ENCODE measurements at regions not wholly inside any gene's neighbourhood (a gene's known extent, or its start where the extent isn't known, plus 50 kb on each side); places are given as distances from the start of the nearest gene placed in this dataset.

DNA sequence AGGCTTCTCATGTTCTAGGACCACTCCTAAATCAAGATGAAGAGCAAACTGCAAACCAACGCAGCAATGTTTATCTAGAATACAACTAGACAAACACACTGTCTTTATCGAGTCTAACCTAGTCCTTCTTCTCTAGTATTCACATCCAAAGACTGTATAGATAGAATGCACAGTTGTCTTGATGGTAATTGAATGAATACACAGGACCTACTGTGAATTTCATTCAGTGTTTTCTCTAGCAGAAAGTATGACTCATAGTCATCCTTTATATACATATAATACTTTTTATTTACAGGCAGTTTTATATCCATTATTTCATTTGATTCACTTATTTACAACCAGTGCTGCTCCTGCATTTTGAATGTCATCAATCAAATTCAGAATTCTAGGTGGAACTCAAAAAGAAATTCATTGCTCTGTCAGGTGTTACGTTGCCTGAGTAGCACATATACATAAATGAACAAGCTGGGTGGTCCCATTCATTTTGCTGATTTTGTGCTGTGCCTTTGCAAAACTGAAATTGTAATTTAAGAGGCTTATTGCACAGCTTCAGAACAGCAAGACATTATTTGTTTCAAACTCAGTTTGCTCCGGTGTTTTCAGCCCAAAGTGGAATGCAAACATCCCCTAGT lies 374.8 kb downstream of the EPHA4 start:
- no peaks in the 10 kb centered on the region for H3K27me3 Mint-ChIP-seq (ENCODE audit: low read depth)
- CTCF ChIA-PET = no interaction called here
- H3K4me1 Mint-ChIP-seq = peaks cover 59% of the 10 kb centered on the region
- no peaks in the 10 kb centered on the region for H3K36me3 Mint-ChIP-seq
- no peak for DNase-seq (ENCODE audit: low spot score)
- no peak overlapping the region for H3K27ac Mint-ChIP-seq
- ATAC-seq = no peak
- no peak overlapping the region for H3K4me3 Mint-ChIP-seq
- H3K9me3 Mint-ChIP-seq = no peaks in the 10 kb centered on the region; the same call in 1 of the 2 replicates
- POLR2A ChIA-PET = no interaction called here
- TF ChIP-seq, protein P1, sequence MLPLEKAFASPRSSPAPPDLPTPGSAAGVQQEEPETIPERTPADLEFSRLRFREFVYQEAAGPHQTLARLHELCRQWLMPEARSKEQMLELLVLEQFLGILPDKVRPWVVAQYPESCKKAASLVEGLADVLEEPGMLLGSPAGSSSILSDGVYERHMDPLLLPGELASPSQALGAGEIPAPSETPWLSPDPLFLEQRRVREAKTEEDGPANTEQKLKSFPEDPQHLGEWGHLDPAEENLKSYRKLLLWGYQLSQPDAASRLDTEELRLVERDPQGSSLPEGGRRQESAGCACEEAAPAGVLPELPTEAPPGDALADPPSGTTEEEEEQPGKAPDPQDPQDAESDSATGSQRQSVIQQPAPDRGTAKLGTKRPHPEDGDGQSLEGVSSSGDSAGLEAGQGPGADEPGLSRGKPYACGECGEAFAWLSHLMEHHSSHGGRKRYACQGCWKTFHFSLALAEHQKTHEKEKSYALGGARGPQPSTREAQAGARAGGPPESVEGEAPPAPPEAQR (CRISPR knock-in tag; IDR thresholded peaks at IDR 0.05) = no peak
- TF ChIP-seq MXD4 (CRISPR knock-in tag; IDR thresholded peaks at IDR 0.05; ENCODE audit: borderline replicate concordance) = no peak
- TF ChIP-seq NFE2L1 (CRISPR knock-in tag; IDR thresholded peaks at IDR 0.05) = no peak
- no peak for TF ChIP-seq FOXK1 (CRISPR knock-in tag; IDR thresholded peaks at IDR 0.05)
- no peak for TF ChIP-seq CREB1 (CRISPR knock-in tag; IDR thresholded peaks at IDR 0.05)
- TF ChIP-seq CDX4 (CRISPR knock-in tag; IDR thresholded peaks at IDR 0.05; ENCODE audit: borderline replicate concordance) = no peak
- TF ChIP-seq GABPB1 (CRISPR knock-in tag; IDR thresholded peaks at IDR 0.05) = no peak
- no peak for TF ChIP-seq RELA (CRISPR knock-in tag; IDR thresholded peaks at IDR 0.05; ENCODE audit: borderline replicate concordance)
- TF ChIP-seq ERG (CRISPR knock-in tag; IDR thresholded peaks at IDR 0.05) = no peak
- TF ChIP-seq SMAD3 (CRISPR knock-in tag; IDR thresholded peaks at IDR 0.05; ENCODE audit: borderline replicate concordance) = no peak
- TF ChIP-seq ZBTB21 (CRISPR knock-in tag; IDR thresholded peaks at IDR 0.05; ENCODE audit: borderline replicate concordance) = no peak
- TF ChIP-seq AFF4 (CRISPR knock-in tag; IDR thresholded peaks at IDR 0.05; ENCODE audit: borderline replicate concordance) = no peak
- no peak for TF ChIP-seq PRRX2 (CRISPR knock-in tag; IDR thresholded peaks at IDR 0.05)
- TF ChIP-seq ZNF281 (CRISPR knock-in tag; IDR thresholded peaks at IDR 0.05) = no peak
- no peak for TF ChIP-seq ZBTB43 (CRISPR knock-in tag; IDR thresholded peaks at IDR 0.05)
- no peak for TF ChIP-seq GRHL2 (CRISPR knock-in tag; IDR thresholded peaks at IDR 0.05; ENCODE audit: insufficient replicate concordance, severe bottlenecking)
- TF ChIP-seq FOXP1 (CRISPR knock-in tag; IDR thresholded peaks at IDR 0.05; ENCODE audit: borderline replicate concordance) = no peak
- TF ChIP-seq OVOL2 (CRISPR knock-in tag; IDR thresholded peaks at IDR 0.05; ENCODE audit: borderline replicate concordance) = no peak
- TF ChIP-seq CREM (CRISPR knock-in tag; IDR thresholded peaks at IDR 0.05) = no peak

Data from WTC11 (cell line).